IPS-18c (cell line): ENCODE measurements at regions not wholly inside any gene's neighbourhood (a gene's known extent, or its start where the extent isn't known, plus 50 kb on each side); places are given as distances from the start of the nearest gene placed in this dataset.

Experiments used
- H3K4me3 ChIP-seq: 2 replicates; pipeline ENCODE4 v1.7.0; 2013; ENCODE audit warnings: low read depth, mild to moderate bottlenecking, low read length, moderate library complexity; ENCODE audit not compliant: insufficient read depth
- H3K9me3 ChIP-seq: one replicate; pipeline ENCODE4 v1.6.1; 2013; ENCODE audit warnings: mild to moderate bottlenecking, low read length, moderate library complexity; ENCODE audit not compliant: control insufficient read depth, insufficient read depth

DNA sequence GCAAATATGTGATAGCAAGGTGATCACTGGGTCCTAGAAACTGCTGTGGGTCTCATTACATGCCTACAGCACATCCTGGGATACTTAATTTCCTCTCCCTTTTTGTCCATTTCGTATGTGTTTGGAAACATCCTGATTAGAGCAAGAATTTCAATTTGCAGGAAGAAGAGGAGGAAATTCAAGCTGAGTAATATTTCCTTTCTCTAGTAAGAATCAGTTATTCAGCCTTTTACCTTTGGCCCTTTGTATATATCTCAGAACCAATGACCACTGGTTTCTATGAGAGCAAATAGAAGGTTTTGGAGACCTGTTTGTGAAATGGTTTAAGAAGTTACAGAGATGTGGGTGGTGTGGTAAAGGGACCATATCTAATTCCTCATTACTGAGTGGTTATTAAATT lies 171.6 kb downstream of the RMI1 start:
- Histone ChIP-seq H3K4me3 (no peak overlapping the region), H3K9me3 (no peaks in the 10 kb centered on the region)

DNA sequence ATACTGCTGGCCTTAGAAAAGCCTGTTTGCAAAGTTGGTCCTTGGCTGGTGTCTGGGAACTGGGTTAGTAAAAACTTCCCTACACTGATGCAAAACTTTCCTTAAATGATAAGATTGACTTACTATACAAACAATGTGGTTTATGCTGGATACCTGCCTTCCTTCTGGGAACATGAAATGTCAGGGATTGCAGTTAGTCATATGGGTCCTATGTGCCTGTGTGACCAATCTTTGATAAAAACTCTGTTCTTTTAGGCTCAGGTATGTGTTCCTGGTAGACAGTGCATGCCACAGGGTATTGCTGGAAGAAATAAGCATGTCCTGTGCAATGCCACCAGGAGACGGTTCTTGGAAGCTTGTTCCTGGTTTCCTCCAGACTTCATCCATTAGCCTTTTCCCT lies 173.3 kb downstream of the RMI1 start:
- no peaks in the 10 kb centered on the region for H3K9me3 ChIP-seq
- H3K4me3 ChIP-seq = no peak overlapping the region

DNA sequence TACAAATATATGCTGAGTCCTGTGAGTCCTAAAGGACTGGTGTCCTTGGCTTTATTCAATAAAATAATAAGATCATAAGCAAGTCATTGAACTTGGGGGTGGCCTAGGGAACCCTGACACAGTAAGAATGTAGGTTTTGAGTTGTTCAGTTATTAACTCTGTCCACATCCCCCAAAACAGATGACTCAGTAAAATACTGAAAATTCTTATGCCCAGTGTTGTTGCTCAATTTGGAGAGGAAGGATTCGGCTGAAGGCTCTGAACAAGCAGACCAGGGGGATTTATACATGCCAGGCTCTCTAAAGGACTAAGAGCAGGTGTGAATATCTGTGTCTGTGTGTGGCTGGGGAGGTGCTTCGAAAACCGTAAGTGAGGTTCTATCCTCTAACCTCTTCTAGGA lies 173.7 kb downstream of the RMI1 start:
- Histone ChIP-seq H3K4me3 (no peak overlapping the region), H3K9me3 (no peaks in the 10 kb centered on the region)

DNA sequence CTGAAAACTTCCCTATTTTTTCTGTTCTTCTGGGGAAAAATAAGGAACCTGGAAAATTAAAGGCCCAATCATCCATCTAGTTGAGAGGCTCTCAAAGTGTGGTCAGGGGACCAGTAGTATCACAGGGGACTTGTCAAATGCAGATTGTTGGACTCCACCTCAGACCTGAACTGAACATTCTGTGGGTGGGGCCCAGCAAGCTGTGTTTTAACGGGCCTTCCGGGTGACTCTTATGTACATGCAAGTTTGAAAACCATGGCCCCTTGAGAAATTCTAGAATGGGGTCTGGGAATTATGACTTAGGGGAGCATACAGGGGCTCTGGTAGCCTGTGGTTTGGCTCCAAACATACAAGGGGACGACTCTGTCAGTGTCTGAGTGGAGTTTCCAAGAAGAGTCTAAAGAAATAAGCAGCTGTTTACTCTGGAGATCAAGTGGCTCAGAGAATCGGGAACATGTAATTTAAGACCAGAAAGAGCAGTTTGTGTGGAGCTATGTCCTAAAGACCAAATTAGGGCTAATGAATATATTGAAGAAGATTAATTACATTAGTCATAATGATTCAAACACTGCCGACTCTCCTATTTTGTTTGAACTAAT lies 177.4 kb downstream of the SLC28A3 start:
- Histone ChIP-seq H3K4me3 (no peak overlapping the region), H3K9me3 (no peaks in the 10 kb centered on the region)

DNA sequence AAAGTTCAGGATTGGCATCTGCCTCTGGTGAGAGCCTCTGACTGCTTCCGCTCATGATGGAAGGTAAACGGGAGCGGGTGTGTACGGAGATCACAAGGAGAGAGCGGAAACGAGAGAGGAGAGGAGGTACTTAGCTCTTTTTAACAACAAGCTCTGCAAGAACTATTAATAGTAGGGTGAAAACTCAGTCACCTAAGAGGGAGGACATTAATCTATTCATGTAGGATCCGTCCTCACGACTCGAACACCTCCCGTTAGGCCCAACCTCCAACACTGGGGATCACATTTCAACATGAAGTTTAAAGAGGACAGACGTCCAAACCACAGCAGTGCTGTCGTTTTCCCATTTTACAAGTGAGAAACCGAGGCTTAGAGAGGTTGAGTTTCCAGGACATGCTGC lies 173.7 kb downstream of the SLC28A3 start:
- H3K9me3 ChIP-seq = no peaks in the 10 kb centered on the region
- no peak overlapping the region for H3K4me3 ChIP-seq

DNA sequence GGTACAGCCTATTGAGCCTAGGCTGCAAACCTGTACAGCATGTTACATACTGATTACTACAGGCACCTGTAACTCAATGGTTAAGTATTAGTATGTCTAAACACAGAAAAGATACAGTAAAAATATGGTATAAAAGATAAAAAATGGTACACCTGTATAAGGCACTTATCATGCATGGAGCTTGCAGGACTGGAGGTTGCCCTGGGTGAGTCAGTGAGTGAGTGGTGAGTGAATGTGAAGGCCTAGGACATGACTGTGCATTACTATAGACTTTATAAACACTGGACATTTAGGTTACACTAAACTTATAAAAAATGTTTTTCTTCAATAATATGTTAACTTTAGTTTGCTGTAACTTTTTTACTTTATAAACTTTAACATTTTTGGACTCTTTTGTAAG lies 171.3 kb downstream of the SLC28A3 start:
- H3K4me3 ChIP-seq = no peak overlapping the region
- no peaks in the 10 kb centered on the region for H3K9me3 ChIP-seq

DNA sequence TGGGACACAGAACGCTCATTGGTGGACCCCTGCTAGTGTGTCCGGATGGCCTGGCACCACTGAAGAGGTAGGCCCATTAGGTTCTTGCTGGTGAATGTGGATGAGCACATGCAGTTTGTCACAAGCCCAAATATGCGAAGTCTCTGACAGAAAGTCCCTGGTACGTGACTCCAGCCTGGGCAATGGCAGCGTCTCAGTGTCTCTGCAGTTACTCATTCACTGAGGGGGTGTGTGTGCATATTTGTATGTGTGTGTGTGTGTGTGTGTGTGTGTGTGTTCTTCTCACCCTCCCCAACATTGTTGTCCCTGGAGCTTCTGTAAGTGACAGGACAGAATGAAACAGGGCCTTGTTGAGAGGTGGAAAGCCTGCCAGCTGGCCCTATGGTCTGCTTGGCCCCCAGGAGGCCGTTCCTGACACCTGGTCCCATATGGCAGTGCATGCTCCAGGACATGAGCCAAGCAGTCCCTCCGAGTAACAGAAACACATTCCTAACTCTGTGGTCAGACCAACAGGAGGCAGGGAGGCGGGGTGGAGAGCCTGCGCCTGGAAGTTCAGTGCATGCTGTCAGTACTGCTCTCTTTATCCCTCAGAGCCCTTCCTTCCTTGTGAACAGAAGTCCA lies 169.9 kb downstream of the SLC28A3 start:
- no peak overlapping the region for H3K4me3 ChIP-seq
- H3K9me3 ChIP-seq = no peaks in the 10 kb centered on the region

DNA sequence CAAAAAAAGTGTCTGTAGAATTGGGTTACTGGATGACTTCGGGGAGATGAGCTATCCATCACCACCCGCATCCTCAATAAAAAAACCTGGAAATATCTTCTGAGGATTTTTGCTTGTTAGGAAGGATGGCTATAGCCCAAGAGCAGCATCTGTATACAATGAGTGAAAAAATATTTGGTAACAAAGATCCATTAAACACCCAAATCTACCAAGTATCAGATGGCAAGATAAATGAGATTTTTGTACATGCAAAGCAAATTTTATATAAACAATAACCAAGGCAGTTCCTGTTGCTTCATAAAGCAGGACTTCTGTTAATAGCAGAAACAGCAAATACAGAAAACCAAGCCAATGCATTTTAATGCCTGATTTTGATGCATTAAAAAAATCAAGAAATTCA lies 166.6 kb downstream of the SLC28A3 start:
- Histone ChIP-seq H3K4me3 (no peak overlapping the region), H3K9me3 (no peaks in the 10 kb centered on the region)

DNA sequence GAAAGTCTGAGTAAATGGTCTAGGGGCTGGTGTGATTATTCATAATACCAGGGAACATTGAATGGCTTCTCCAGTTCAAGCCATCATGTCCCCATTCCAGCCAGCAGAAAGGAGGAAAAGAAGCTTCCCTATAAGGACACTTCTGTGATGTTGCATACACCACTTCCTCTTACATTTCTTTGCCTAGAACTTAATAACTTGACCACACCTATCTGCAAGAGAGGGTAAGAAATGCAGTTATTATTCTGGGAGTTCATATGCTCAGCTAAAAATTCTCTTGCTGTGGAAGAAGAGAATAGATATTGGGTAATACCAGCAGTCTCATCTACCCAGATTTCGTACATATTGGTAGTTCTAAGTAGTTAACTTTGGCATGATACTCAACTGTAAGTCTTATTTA lies 166.1 kb downstream of the SLC28A3 start:
- H3K9me3 ChIP-seq = no peaks in the 10 kb centered on the region

DNA sequence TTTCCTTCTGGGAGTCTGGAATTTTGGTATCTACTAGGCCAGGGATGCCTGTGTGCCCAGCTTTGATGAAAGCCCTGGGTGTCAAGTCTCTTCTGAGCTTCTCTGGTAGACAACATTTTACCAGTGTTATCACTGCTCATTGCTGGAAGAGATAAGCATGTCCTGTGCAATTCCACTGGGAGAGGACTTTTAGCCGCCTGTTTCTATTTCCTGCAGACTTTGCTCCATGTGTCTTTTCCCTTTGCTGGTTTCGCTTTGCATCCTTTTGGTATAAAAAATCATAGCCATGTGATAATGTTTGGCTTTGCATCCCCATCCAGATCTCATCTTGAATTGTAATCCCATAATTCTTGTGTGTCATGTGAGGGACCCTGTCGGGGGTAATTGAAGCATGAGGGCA lies 163.2 kb downstream of the SLC28A3 start:
- no peak overlapping the region for H3K4me3 ChIP-seq
- H3K9me3 ChIP-seq = no peaks in the 10 kb centered on the region

More for the DNA sequence above, 166.1 kb downstream of the SLC28A3 start:
- no peak overlapping the region for H3K4me3 ChIP-seq

DNA sequence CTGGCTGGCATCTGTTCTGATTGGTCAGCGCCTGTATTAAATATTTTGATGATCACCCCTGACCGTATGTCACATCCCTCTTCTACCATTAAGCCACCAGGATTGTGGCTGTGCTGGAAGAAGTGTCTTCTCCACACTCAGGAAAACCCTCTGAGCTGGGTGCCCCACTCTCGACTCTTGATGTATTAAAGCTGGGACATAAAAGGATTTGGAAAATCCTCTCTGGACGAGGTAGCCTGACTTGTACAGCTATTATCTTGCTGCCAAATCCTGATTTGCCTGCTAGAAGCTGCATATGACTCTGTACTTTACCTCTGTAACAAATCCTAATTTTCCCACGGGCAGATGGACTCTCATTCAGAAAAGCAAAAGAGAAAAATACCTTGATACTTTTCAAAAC lies 161.0 kb downstream of the SLC28A3 start:
- H3K4me3 ChIP-seq = no peak overlapping the region
- H3K9me3 ChIP-seq = no peaks in the 10 kb centered on the region

DNA sequence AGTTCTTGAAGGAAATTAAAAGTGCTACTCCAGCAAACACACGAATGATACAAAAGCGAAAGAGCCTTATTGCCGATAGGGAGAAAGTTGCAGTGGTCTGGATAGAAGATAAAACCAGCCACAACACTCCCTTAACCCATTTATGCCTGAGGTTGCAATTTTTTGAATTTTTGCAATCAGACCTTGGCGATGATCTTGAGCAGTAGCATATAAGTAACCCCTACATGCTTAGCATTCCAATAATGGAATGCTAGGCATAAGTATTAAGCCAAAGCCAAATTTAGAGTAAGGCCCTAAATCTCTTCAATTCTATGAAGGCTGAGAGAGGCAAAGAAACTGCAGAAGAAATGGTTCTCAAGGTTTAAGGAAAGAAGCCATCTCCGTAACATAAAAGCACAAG lies 153.5 kb downstream of the SLC28A3 start:
- Histone ChIP-seq H3K4me3 (no peak overlapping the region), H3K9me3 (peaks cover 2% of the 10 kb centered on the region)

DNA sequence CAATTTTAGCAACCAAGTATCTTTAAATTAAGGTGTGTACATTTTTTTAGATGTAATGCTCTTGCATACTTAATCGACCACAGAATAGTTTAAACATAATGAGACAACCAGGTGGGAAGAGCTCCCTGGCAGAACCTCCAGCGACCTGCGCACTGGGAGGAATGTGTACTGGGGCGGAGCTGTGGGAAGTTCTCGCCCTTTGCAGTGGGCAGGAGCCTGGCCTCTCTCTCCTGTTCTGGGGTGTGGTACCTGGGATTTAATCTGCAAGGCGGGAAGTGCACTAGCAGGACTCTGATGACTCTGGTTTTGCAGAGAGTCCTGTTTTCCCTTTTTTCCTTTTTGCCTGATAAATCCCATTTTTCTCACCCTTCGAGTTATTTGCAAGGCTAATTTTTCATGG lies 150.7 kb downstream of the SLC28A3 start:
- Histone ChIP-seq H3K9me3 (peaks cover 2% of the 10 kb centered on the region), H3K4me3 (no peak overlapping the region)

DNA sequence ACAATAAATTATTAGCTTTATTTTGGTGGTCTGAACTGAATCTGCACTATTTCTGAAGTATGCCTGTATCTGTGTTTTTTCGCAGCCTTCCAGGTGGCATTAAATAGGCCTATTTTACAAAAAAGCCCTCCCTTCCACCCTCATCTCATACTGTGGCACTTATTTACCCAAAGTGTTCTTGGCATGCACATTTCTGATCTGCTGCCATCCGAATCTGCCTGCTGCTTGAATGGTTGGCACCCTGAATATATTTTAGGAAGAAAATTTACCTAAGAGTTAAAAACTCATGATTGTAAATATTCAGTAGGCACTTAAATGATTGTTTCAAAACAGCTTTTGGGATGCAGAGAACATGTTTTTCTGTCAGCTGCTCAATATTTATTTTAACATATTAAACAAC lies 150.1 kb downstream of the SLC28A3 start:
- Histone ChIP-seq H3K9me3 (peaks cover 2% of the 10 kb centered on the region), H3K4me3 (no peak overlapping the region)

DNA sequence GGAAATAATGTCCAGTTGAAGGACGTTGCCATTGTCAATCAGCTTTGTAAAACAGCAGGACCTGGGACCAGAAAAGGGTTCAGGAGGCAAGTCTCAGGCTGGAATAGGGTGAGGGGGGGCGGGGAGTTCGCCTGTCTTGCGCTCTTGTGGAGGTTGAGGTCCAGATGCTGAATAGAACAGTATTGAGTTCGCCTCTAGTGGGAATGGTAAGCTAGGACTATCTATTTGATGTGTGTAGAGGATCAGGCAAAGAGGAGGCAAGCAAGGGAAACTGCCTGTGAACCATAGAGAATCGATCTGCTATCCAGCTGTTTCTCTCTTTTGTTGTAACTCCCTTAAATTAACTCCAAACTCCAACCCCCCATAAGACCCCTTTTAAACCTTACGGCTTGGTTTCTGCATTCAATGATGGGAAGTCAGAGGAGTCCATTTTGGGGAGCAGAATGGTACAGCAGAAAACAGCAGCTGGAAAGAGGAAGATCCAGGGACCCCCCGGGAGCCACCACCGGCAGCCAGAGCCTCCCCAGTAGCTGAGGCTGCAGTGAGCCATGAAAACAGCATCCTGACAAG lies 133.7 kb downstream of the SLC28A3 start:
- no peaks in the 10 kb centered on the region for H3K9me3 ChIP-seq

DNA sequence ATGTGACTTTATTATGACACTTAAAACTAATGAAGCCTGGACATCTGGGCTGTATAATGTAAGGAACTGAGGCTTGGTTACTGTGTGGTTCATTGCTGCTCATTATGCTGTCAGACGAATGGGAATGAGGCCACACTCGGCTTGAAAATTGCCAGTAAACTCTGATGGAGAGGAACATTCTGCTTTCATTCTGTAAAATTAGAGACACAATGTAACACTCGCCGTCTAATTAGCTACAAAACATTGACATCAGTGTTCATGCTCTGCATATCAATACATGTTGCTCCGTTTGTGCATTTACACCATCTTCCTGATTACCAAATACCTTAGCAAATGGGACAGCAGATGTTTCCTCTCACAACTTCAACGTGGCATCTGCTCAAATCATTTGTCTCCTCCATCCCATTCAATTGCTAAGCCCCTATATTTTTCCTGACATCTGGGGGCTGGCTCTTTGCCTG lies 133.0 kb downstream of the SLC28A3 start:
- Histone ChIP-seq H3K4me3 (no peak overlapping the region), H3K9me3 (no peaks in the 10 kb centered on the region)

More for the DNA sequence above, 133.7 kb downstream of the SLC28A3 start:
- H3K4me3 ChIP-seq = no peak overlapping the region

DNA sequence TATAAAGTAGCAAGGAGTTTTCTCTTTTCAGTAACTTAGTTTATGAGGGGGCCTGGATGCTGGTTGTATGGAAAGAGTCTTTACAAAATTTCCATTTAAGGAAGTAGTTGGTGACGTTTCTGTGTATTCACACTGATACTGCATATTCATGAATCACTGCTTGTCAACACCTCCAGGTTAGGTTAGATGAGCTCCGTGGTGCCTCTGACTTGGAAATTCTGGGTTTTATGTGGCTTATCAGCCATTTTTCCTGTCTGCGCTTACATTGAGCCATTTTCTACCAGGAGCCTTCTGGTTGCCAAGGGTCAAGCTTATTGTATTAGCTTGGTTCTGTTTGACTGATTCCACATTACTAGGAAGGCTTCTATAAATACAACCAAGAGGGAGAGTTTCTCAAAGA lies 128.3 kb downstream of the SLC28A3 start:
- Histone ChIP-seq H3K9me3 (no peaks in the 10 kb centered on the region), H3K4me3 (no peak overlapping the region)

DNA sequence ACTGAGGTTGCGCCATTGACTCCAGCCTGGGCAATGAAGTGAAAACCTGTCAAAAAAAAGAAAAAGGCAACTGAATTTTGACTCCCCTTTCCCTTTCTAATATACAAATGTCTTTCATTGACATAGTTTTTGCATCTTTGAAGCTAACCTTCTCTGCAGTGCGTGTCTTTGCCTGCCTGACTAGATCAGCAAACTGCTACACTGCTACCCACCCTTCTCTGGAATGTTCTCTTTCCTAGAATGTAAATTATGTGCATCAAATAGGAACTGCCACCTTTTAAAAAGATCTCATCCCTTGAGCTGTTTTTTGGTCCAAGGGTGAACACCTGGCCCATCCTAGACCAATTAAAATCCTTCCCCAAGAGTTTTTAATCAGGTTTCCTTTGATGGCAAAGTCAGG lies 127.6 kb downstream of the SLC28A3 start:
- Histone ChIP-seq H3K9me3 (no peaks in the 10 kb centered on the region), H3K4me3 (no peak overlapping the region)

DNA sequence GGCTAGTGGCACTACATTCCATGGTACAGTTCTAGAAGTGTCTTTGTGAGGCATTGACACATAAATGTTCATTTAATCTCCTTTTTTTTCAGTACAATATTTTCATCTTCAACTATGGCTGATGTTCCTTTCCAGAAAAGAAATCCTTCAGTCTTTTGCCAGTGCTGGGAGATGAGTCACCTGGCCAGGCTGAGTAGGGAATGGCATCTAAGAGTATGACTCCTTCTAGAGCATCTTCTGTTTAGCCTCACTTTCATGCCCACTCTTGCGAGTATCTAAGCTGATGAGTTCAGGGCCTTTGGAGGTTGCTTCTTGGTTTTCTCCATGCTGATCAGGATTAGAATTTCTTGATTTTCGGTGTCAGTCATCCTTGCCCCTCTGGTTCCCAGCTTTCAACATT lies 124.4 kb downstream of the SLC28A3 start:
- no peak overlapping the region for H3K4me3 ChIP-seq

More for the DNA sequence above, 124.4 kb downstream of the SLC28A3 start:
- no peaks in the 10 kb centered on the region for H3K9me3 ChIP-seq
